Epithelial cell of esophagus (primary cell): ENCODE measurements at regions not wholly inside any gene's neighbourhood (a gene's known extent, or its start where the extent isn't known, plus 50 kb on each side); places are given as distances from the start of the nearest gene placed in this dataset.

Experiments used
- DNase-seq: peaks from one replicate; pipeline ENCODE4 v3.0.0; 2010; ENCODE audit warnings: low read depth
- H3K4me3 ChIP-seq: 2 replicates; pipeline ENCODE4 v1.5.1; 2011; ENCODE audit warnings: mild to moderate bottlenecking, low read length, control low read depth
- CTCF ChIP-seq: IDR thresholded peaks from 2 replicates; pipeline ENCODE4 v1.5.1; 2011; ENCODE audit warnings: low read depth, mild to moderate bottlenecking, low read length, control low read depth, inconsistent platforms; ENCODE audit not compliant: insufficient read depth; ENCODE audit errors: missing control alignments

GRCh38 chr15:99445272-99445850 lies 120.4 kb upstream of the MEF2A start:
- no peak for DNase-seq
- no peak for TF ChIP-seq CTCF
- no peak overlapping the region for H3K4me3 ChIP-seq

- no peak for DNase-seq
- no peak overlapping the region for H3K4me3 ChIP-seq
- TF ChIP-seq CTCF = no peak
Observed at GRCh38 chr15:99446565-99447496, 119.0 kb upstream of the MEF2A start.

- TF ChIP-seq CTCF = no peak
- H3K4me3 ChIP-seq = no peak overlapping the region
- no peak for DNase-seq
Observed at GRCh38 chr15:99447497-99448371, 118.0 kb upstream of the MEF2A start.

- TF ChIP-seq CTCF = no peak
- H3K4me3 ChIP-seq = no peak overlapping the region
- DNase-seq = peak; percentile 66
Observed at GRCh38 chr15:99449514-99449913, 116.3 kb upstream of the MEF2A start.

- no peak overlapping the region for H3K4me3 ChIP-seq
- no peak for TF ChIP-seq CTCF
- peak; percentile 90 for DNase-seq
Observed at GRCh38 chr15:99450896-99451358, 114.9 kb upstream of the MEF2A start.

- no peak overlapping the region for H3K4me3 ChIP-seq
- TF ChIP-seq CTCF = no peak
Observed at GRCh38 chr15:99451484-99451883, 114.3 kb upstream of the MEF2A start.

More at GRCh38 chr15:99451484-99451883, 114.3 kb upstream of the MEF2A start:
- no peak for DNase-seq
